Right cardiac atrium (tissue), 5 donors: ENCODE measurements at regions not wholly inside any gene's neighbourhood (a gene's known extent, or its start where the extent isn't known, plus 50 kb on each side); places are given as distances from the start of the nearest gene placed in this dataset.

Experiments used
- ATAC-seq, 2 donors: fragments of 200-7000 bp; cut with Tn5 transposase; one replicate each; pipeline versions ENCODE4 v1.8.0 to v1.9.1; 2020; ENCODE audit warnings: moderate library complexity in 2 of 2, mild to moderate bottlenecking in 1 of 2
- DNase-seq, 3 donors: peaks; one replicate each; pipeline ENCODE4 v3.0.0-alpha.2; 2020
- H3K27ac ChIP-seq: one replicate; pipeline ENCODE4 v1.5.1; 2013; ENCODE audit warnings: mild to moderate bottlenecking, low read length, control low read depth, moderate library complexity
- H3K27me3 ChIP-seq: one replicate; pipeline ENCODE4 v1.6.1; 2013; ENCODE audit not compliant: control insufficient read depth, insufficient read depth
- H3K4me1 ChIP-seq: one replicate; pipeline ENCODE4 v1.6.1; 2013; ENCODE audit warnings: low read length; ENCODE audit not compliant: control insufficient read depth, insufficient read depth
- H3K4me3 ChIP-seq: one replicate; pipeline ENCODE4 v1.5.1; 2013; ENCODE audit warnings: low read length, control low read depth
- H3K9me3 ChIP-seq: one replicate; pipeline ENCODE4 v1.6.1; 2013; ENCODE audit warnings: low read length; ENCODE audit not compliant: control insufficient read depth
- WGBS: extraction: QIAGEN DNeasy Blood & Tissue Kit; methylation state at CpG from one replicate; pipeline ENCODE4 v1.1.7; 2013; 5-methylcytosine and 5-hydroxymethylcytosine counted together
- intact Hi-C, 4 donors: fragments of 100-400 bp; cut with DNase I; formaldehyde crosslinking; loops; one replicate each; pipeline versions ENCODE4 v1.11.0 to v1.14.0; 2022 to 2023
- donor health status: healthy with polysubstance abuse.
- donor health status: DM: no; HTN: yes; CAD: no.
- donor health status: DM: no; HTN: no; CAD: no.
- donor health status: DM: no; HTN: yes; CAD: no; lungs with severe emphysema.
- donor health status: DM: yes; HTN: yes; CAD: no.

DNA sequence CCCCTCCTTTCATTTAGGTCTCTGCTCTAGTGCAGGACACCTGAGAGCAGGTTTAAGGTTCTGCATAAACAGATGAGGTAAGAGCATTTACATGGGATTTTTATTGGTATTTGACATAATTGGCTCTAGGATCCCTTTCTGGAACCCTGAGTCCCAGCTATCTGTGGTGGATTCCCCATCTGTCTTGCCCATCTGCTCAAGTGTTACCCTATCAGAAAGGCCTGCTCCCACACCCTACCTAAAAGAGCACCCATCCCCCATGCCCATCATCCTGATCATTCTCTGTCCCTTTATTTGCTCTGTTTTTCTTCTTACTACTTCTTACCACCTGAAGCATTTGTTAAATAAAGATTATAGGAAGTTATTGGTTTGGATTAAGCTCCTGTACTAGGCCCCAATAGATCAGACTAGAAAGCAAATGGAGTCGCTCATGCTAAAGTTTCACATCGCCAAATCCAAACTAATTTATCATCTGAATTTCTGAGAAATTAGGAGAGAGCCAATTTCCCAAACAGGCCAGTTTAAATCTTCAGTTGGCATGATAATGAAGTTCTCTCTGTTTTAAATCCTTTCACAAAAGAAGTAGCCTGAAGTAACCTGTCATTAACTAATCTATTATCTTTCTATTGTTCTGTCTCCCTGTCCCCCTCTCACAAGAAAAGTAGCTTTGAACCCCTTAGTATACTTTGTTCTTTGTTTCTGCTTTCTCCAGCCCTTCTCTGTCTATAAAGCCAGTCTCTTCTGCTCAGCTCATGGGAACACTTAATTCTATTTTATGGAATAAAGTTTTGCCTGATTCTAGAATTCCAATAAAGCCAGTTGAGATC is 178.6 kb downstream of the ZNF674 start:
- 85% methylated on average over 2 of the region's 2 CpGs for WGBS
- ATAC-seq (no peak), DNase-seq (no peak)
- no peaks in the 10 kb centered on the region for H3K4me1 ChIP-seq
- no peak overlapping the region for H3K4me3 ChIP-seq
- intact Hi-C loops = no loop called here
- H3K9me3 ChIP-seq = no peaks in the 10 kb centered on the region
- H3K27me3 ChIP-seq = no peaks in the 10 kb centered on the region
- no peak overlapping the region for H3K27ac ChIP-seq

DNA sequence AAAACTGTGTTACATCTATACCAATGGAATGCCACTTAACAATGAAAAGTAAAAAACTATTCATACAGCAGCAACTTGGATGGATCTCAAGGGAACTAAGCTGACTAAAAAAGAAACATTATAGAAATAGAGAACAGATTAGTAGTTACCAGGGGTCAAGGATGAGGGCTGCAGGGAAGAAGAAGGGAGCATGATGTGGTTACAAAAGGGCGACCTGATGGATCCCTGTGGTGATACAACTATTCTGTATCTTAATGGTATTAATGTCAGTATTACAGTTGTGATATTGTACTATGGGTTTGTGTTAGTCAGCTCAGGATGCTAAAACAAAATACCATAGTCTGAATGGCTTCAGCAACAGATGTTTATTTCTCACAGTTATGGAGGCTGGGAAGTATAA is 190.7 kb downstream of the ZNF674 start:
- no peak overlapping the region for H3K27ac ChIP-seq
- intact Hi-C loops = no loop called here

DNA sequence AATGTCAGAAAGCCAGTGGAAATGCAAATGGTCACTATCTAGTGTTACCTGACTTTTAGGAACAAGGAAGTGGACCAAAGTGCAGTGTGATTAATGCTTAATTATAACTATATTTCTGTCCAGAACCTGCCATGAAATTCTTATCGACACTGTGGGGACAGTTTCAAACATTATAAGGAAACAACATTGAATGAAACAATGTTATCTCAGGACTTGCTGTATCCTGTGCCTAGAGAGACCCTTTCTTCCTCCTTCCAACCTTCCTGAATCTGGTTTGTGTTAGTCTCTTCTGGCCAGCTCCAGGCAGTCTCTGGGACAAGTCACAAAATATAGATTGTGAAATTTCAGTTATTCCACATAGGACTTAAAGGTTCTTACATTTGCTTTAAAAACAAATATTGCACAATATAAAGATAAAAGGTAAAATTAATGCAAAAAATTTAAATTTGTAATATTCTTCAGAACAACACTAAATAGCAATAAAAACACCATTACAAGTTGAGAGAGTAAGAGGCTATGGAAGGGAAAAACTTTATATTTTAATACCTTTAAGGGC is 203.4 kb downstream of the ZNF674 start:
- 55% methylated on average over 1 of the region's 1 CpG for WGBS
- H3K9me3 ChIP-seq = no peaks in the 10 kb centered on the region
- no peaks in the 10 kb centered on the region for H3K27me3 ChIP-seq
- DNase-seq (no peak), ATAC-seq (no peak)
- intact Hi-C loops = no loop called here
- H3K4me3 ChIP-seq = no peak overlapping the region
- H3K27ac ChIP-seq = no peak overlapping the region
- no peaks in the 10 kb centered on the region for H3K4me1 ChIP-seq

More for the DNA sequence above, 190.7 kb downstream of the ZNF674 start:
- Histone ChIP-seq H3K4me3 (no peak overlapping the region), H3K9me3 (no peaks in the 10 kb centered on the region), H3K4me1 (no peaks in the 10 kb centered on the region), H3K27me3 (no peaks in the 10 kb centered on the region)
- DNase-seq = no peak
- WGBS = 89% methylated on average over 1 of the region's 1 CpG
- no peak for ATAC-seq

- ATAC-seq = no peak
- no peaks in the 10 kb centered on the region for H3K27me3 ChIP-seq
- no peak overlapping the region for H3K27ac ChIP-seq
- H3K9me3 ChIP-seq = no peaks in the 10 kb centered on the region
- H3K4me3 ChIP-seq = no peak overlapping the region
- DNase-seq = no peak
- H3K4me1 ChIP-seq = no peaks in the 10 kb centered on the region
- intact Hi-C loops = no loop called here
Observed at GRCh38 chrX:46340696-46341095, 204.5 kb downstream of the ZNF674 start.

GRCh38 chrX:46333550-46333949 is 211.7 kb downstream of the ZNF674 start:
- H3K4me1 ChIP-seq = no peaks in the 10 kb centered on the region
- H3K27me3 ChIP-seq = no peaks in the 10 kb centered on the region
- peaks cover 2% of the 10 kb centered on the region for H3K9me3 ChIP-seq
- DNase-seq = no peak
- H3K27ac ChIP-seq = no peak overlapping the region
- H3K4me3 ChIP-seq = no peak overlapping the region
- intact Hi-C loops = no loop called here
- 56% methylated on average over 5 of the region's 5 CpGs for WGBS
- ATAC-seq = no peak

DNA sequence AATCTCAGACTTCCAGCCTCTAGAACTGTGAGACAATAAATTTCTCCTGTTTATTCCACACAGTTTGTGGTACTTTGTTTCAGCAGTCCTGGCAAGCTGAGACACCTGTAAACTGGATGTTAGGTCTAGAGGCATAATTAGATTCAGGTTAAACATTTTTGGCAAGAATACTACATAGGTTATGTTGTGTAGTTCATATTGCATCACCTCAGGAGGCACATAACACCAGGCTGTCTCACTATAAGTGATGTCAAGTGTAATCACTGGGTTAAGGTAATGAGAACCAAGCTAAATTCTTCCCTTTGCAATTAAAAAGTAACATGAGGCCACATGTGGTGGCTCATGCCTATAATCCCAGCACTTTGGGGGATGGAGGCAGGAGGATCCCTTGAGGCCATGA is 214.2 kb downstream of the ZNF674 start:
- Histone ChIP-seq H3K27me3 (no peaks in the 10 kb centered on the region), H3K4me1 (no peaks in the 10 kb centered on the region), H3K9me3 (peaks cover 2% of the 10 kb centered on the region), H3K4me3 (no peak overlapping the region), H3K27ac (no peak overlapping the region)
- ATAC-seq = no peak
- intact Hi-C loops = no loop called here
- no peak for DNase-seq

DNA sequence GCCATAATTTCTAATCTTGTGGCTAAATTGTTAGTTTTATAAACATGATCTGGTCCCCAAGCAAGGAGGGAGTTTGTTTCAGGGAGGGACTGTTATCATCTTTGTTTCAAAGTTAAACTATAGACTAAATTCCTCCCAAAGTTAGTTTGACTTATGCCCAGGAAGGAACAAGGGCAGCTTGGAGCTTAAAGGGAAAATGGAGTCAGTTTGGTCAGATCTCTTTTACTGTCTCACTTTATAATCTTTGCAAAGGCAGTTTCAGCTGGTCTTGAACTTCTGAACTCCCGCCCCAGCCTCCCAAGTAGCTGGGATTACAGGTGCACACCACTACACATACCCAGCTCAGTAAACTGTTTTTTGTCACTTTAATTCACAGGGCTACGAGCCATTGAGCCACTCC is 214.7 kb downstream of the ZNF674 start:
- no peaks in the 10 kb centered on the region for H3K4me1 ChIP-seq
- no peak overlapping the region for H3K4me3 ChIP-seq
- 88% methylated on average over 2 of the region's 2 CpGs for WGBS
- DNase-seq = no peak
- peaks cover 2% of the 10 kb centered on the region for H3K9me3 ChIP-seq
- intact Hi-C loops = no loop called here
- no peak overlapping the region for H3K27ac ChIP-seq
- ATAC-seq = no peak
- no peaks in the 10 kb centered on the region for H3K27me3 ChIP-seq

- 81% methylated on average over 1 of the region's 1 CpG for WGBS
- Histone ChIP-seq H3K4me3 (no peak overlapping the region), H3K9me3 (peaks cover 2% of the 10 kb centered on the region), H3K4me1 (no peaks in the 10 kb centered on the region), H3K27me3 (no peaks in the 10 kb centered on the region), H3K27ac (no peak overlapping the region)
- intact Hi-C loops = no loop called here
- DNase-seq (no peak), ATAC-seq (no peak)
Observed at GRCh38 chrX:46328133-46328532, 217.1 kb downstream of the ZNF674 start.

- Histone ChIP-seq H3K4me3 (no peak overlapping the region), H3K27ac (peak overlapping the region; percentile 68), H3K27me3 (no peaks in the 10 kb centered on the region), H3K4me1 (no peaks in the 10 kb centered on the region), H3K9me3 (peaks cover 2% of the 10 kb centered on the region)
- ATAC-seq = peak; percentile 43 to 60
- intact Hi-C loops = no loop called here
- WGBS = 40% methylated on average over 7 of the region's 7 CpGs
- DNase-seq = peak; percentile 18 to 42 (median 35)
Observed at GRCh38 chrX:46327566-46328115, 217.6 kb downstream of the ZNF674 start.

DNA sequence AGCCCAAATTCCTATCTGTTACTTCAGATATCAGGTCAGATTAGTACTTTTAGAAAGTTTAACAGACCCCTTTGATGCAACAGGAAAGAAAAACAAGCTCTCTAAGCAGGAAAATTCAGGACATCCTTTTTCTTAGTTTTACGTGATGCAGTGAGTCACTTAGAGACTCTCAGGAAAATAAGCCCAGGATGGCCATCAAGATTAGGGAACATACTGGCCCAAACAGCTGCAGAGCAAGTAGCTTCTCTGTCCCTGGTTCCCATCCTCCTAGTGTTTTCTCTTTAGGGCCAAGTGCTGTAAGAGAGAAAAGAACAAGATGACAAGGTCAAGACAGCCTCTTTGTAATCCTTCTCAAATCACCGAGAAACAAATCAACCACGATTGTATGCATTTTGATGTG is 219.1 kb downstream of the ZNF674 start:
- H3K27ac ChIP-seq = no peak overlapping the region
- intact Hi-C loops = no loop called here
- no peak for ATAC-seq
- H3K4me3 ChIP-seq = no peak overlapping the region
- H3K27me3 ChIP-seq = no peaks in the 10 kb centered on the region
- no peak for DNase-seq
- no peaks in the 10 kb centered on the region for H3K9me3 ChIP-seq
- no peaks in the 10 kb centered on the region for H3K4me1 ChIP-seq
- WGBS = 30% methylated on average over 3 of the region's 3 CpGs

DNA sequence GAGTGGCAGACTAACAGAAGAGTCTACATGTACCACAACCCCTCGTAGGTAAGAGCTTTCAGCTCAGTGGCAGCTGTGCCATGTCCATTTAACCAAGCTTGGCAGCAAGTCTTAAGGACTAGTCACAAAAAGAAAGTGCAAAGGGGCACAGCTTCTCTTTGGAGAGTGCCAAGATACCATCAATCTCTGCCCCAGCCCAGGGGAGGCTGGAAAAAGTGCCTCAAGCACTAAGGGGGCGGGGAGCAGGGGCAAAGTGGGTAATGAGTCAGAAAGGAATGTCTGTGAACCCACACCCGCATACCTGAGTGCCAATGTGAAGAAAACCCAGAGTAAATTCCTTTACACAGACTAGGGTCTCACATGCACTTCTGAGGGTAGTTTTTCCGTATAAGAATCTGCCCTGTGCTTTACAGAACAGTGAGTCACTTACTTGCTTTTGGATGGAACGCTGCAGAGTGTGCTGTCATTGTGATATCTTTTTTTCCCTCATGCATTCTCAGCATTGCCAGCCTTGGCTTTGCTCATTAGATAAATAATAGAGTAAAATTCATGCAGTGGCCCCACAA is 219.8 kb downstream of the ZNF674 start:
- no peak for ATAC-seq
- H3K4me3 ChIP-seq = no peak overlapping the region
- WGBS = 37% methylated on average over 5 of the region's 5 CpGs
- H3K9me3 ChIP-seq = no peaks in the 10 kb centered on the region
- no peak for DNase-seq
- no peaks in the 10 kb centered on the region for H3K4me1 ChIP-seq
- no peaks in the 10 kb centered on the region for H3K27me3 ChIP-seq
- no peak overlapping the region for H3K27ac ChIP-seq
- intact Hi-C loops = no loop called here
